Fibroblast of skin of right quadriceps (primary cell): ENCODE measurements at regions not wholly inside any gene's neighbourhood (a gene's known extent, or its start where the extent isn't known, plus 50 kb on each side); places are given as distances from the start of the nearest gene placed in this dataset.
A peak's percentile ranks its signal among the peaks of the same experiment; 100 is the strongest.

ENCODE experiments used
- DNase-seq: peaks from one replicate; pipeline ENCODE4 v3.0.0-alpha.2; 2013

- DNase-seq: no peak
Observed at GRCh38 chr2:94939349-94939748, 68.1 kb downstream of the TEKT4 start.

GRCh38 chr2:94947097-94948016, 76.1 kb downstream of the TEKT4 start:
- DNase-seq: no peak

- no peak for DNase-seq
Observed at GRCh38 chr2:94955702-94956101, 69.8 kb upstream of the MAL start.

GRCh38 chr2:94956797-94957391, 68.6 kb upstream of the MAL start:
- DNase-seq: peak; percentile 27

GRCh38 chr2:94958245-94958644, 67.3 kb upstream of the MAL start:
- no peak for DNase-seq

- DNase-seq: no peak
Observed at GRCh38 chr2:94960266-94960665, 65.2 kb upstream of the MAL start.

GRCh38 chr2:94960751-94961150, 64.8 kb upstream of the MAL start:
- DNase-seq: no peak

- DNase-seq: no peak
Observed at GRCh38 chr2:94964193-94964592, 61.3 kb upstream of the MAL start.

GRCh38 chr2:94966689-94967088, 58.8 kb upstream of the MAL start:
- DNase-seq: no peak

- no peak for DNase-seq
Observed at GRCh38 chr2:94970353-94970752, 55.2 kb upstream of the MAL start.
